ENCODE measurements at regions not wholly inside any gene's neighbourhood (a gene's known extent, or its start where the extent isn't known, plus 50 kb on each side); places are given as distances from the start of the nearest gene placed in this dataset.

- Histone ChIP-seq H3K4me1 (no peaks in the 10 kb centered on the region), H3K36me3 (no peaks in the 10 kb centered on the region), H3K27me3 (no peaks in the 10 kb centered on the region), H3K27ac (no peak overlapping the region), H3K4me3 (no peak overlapping the region), H3K9me3 (no peaks in the 10 kb centered on the region)
- DNase-seq, result no peak
- intact Hi-C loops (cut with DNase I; ENCODE audit: low total_unique reads), result no loop called here
- peak in 1 of 2 donors; percentile 36 for ATAC-seq
- TF ChIP-seq POLR2A (IDR thresholded peaks at IDR 0.05), result no peak
- in situ Hi-C loops (cut with MboI; ENCODE audit: low sequenced_read_pairs in 4 of 4), result loop anchor here in 1 of 4 donors (25.0 kb wide), 1 partner anchor 112 kb away; no protein-coding TSS in a partner anchor
Observed at GRCh38 chr12:114975640-114976310, 291.8 kb upstream of the TBX3 start.

- DNase-seq (no peak), ATAC-seq (no peak)
- in situ Hi-C loops (cut with MboI; ENCODE audit: low sequenced_read_pairs in 4 of 4), result loop anchor here in 1 of 4 donors (25.0 kb wide), 1 partner anchor 112 kb away; no protein-coding TSS in a partner anchor
- Histone ChIP-seq H3K9me3 (no peaks in the 10 kb centered on the region), H3K36me3 (no peaks in the 10 kb centered on the region), H3K27ac (no peak overlapping the region), H3K4me3 (no peak overlapping the region), H3K4me1 (no peaks in the 10 kb centered on the region), H3K27me3 (no peaks in the 10 kb centered on the region)
- TF ChIP-seq CTCF (IDR thresholded peaks at IDR 0.05 in 4 of 5, conservative IDR thresholded peaks at IDR 0.05 in 1 of 5) (no peak), POLR2A (IDR thresholded peaks at IDR 0.05) (no peak)
- intact Hi-C loops (cut with DNase I; ENCODE audit: low total_unique reads), result no loop called here
Observed at GRCh38 chr12:114974826-114975639, 291.1 kb upstream of the TBX3 start.

GRCh38 chr12:114974333-114974732, 290.4 kb upstream of the TBX3 start:
- no peaks in the 10 kb centered on the region for H3K27me3 ChIP-seq
- in situ Hi-C loops (cut with MboI; ENCODE audit: low sequenced_read_pairs in 4 of 4), result no loop called here
- intact Hi-C loops (cut with DNase I; ENCODE audit: low total_unique reads), result no loop called here
- H3K4me1 ChIP-seq, result no peaks in the 10 kb centered on the region
- H3K9me3 ChIP-seq, result no peaks in the 10 kb centered on the region
- ATAC-seq (no peak), DNase-seq (no peak)
- TF ChIP-seq CTCF (IDR thresholded peaks at IDR 0.05 in 4 of 5, conservative IDR thresholded peaks at IDR 0.05 in 1 of 5), result no peak
- TF ChIP-seq POLR2A (IDR thresholded peaks at IDR 0.05), result no peak
- no peak overlapping the region for H3K27ac ChIP-seq
- H3K4me3 ChIP-seq, result no peak overlapping the region
- no peaks in the 10 kb centered on the region for H3K36me3 ChIP-seq

GRCh38 chr12:114968727-114969126, 284.8 kb upstream of the TBX3 start:
- H3K9me3 ChIP-seq, result no peaks in the 10 kb centered on the region
- intact Hi-C loops (cut with DNase I; ENCODE audit: low total_unique reads), result no loop called here
- in situ Hi-C loops (cut with MboI; ENCODE audit: low sequenced_read_pairs in 4 of 4), result no loop called here
- H3K27ac ChIP-seq, result no peak overlapping the region
- TF ChIP-seq CTCF (IDR thresholded peaks at IDR 0.05 in 4 of 5, conservative IDR thresholded peaks at IDR 0.05 in 1 of 5) (no peak), POLR2A (IDR thresholded peaks at IDR 0.05) (no peak)
- no peaks in the 10 kb centered on the region for H3K4me1 ChIP-seq
- DNase-seq, result no peak
- no peaks in the 10 kb centered on the region for H3K27me3 ChIP-seq
- H3K4me3 ChIP-seq, result no peak overlapping the region
- no peaks in the 10 kb centered on the region for H3K36me3 ChIP-seq
- no peak for ATAC-seq

- Histone ChIP-seq H3K4me3 (no peak overlapping the region), H3K9me3 (no peaks in the 10 kb centered on the region), H3K27me3 (no peaks in the 10 kb centered on the region), H3K4me1 (no peaks in the 10 kb centered on the region), H3K27ac (no peak overlapping the region), H3K36me3 (no peaks in the 10 kb centered on the region)
- TF ChIP-seq POLR2A (IDR thresholded peaks at IDR 0.05) (no peak), CTCF (IDR thresholded peaks at IDR 0.05 in 4 of 5, conservative IDR thresholded peaks at IDR 0.05 in 1 of 5) (no peak)
- in situ Hi-C loops (cut with MboI; ENCODE audit: low sequenced_read_pairs in 4 of 4) (no loop called here), intact Hi-C loops (cut with DNase I; ENCODE audit: low total_unique reads) (no loop called here)
- no peak for DNase-seq
- no peak for ATAC-seq
Observed at GRCh38 chr12:114967151-114967550, 283.2 kb upstream of the TBX3 start.

Measured in gastrocnemius medialis (tissue), 4 donors.